Activated naive CD4-positive, alpha-beta T cell treated with anti-CD3 and anti-CD28 coated beads for 36 hours (primary cell): ENCODE measurements at regions not wholly inside any gene's neighbourhood (a gene's known extent, or its start where the extent isn't known, plus 50 kb on each side); places are given as distances from the start of the nearest gene placed in this dataset.
"Not testable (repeated sequence)": the region's sequence is repeated elsewhere in the genome, so short reads cannot be mapped to it uniquely, and the experiment has no call there.

Experiments
- CTCF ChIA-PET: fragments of 350-600 bp; sonication (Branson Sonifier 250); formaldehyde crosslinking; loops from one replicate; lab custom pipeline; 2021; ENCODE audit warnings: antibody characterized with exemption; lab: Charles Lee
- DNase-seq: peaks from one replicate; pipeline ENCODE4 v3.0.0-alpha.2; 2020
- H3K27ac Mint-ChIP-seq: one replicate; pipeline ENCODE4 v1.8.0; 2021; ENCODE audit warnings: mild to moderate bottlenecking, mixed read lengths
- H3K27me3 Mint-ChIP-seq: one replicate; pipeline ENCODE4 v1.8.0; 2021; ENCODE audit warnings: low read depth, mixed read lengths
- H3K36me3 Mint-ChIP-seq: one replicate; pipeline ENCODE4 v1.8.0; 2021; ENCODE audit warnings: low read depth, mixed read lengths
- H3K4me1 Mint-ChIP-seq: one replicate; pipeline ENCODE4 v1.8.0; 2021; ENCODE audit warnings: low read depth, mixed read lengths
- H3K4me3 Mint-ChIP-seq: one replicate; pipeline ENCODE4 v1.8.0; 2021; ENCODE audit warnings: mild to moderate bottlenecking, moderate library complexity, mixed read lengths
- H3K9me3 Mint-ChIP-seq: one replicate; pipeline ENCODE4 v1.8.0; 2021; ENCODE audit warnings: mixed read lengths
- intact Hi-C: fragments of 100-400 bp; cut with micrococcal nuclease; formaldehyde crosslinking; loops from one replicate; pipeline ENCODE4 v1.15.1; 2023

DNA sequence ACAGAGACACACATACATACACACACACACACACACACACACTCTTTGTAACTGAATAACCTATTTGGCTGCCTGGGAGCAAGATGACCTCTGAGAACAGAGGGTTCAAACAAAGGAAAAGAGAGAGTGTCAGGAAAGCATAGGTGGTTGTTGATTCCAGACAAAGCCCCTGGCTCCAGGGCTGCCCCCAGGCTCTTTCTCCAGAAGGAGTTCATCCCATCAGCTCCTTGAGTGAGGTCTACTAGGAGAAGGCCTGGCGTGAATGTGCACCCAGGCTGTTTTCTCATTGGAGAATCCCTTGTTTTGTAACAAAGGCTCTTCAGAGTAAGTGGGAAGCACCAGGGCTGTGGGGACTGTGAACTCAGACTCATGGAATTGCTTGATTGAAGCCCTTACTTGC lies 151.9 kb downstream of the EMP1 start:
- no peak for DNase-seq
- Mint-ChIP-seq H3K36me3 (no peaks in the 10 kb centered on the region), H3K4me1 (peaks cover 6% of the 10 kb centered on the region), H3K27ac (no peak overlapping the region), H3K4me3 (no peak overlapping the region), H3K27me3 (peaks cover 22% of the 10 kb centered on the region), H3K9me3 (no peaks in the 10 kb centered on the region)
- CTCF ChIA-PET = interaction anchor here (1.0 to 1.8 kb wide), 2 partner anchors 14 to 21 kb away, joined by 3 to 6 read pairs; no protein-coding TSS in a partner anchor
- intact Hi-C loops = loop anchor here (5.0 kb wide), 1 partner anchor 91 kb away; no protein-coding TSS in a partner anchor

DNA sequence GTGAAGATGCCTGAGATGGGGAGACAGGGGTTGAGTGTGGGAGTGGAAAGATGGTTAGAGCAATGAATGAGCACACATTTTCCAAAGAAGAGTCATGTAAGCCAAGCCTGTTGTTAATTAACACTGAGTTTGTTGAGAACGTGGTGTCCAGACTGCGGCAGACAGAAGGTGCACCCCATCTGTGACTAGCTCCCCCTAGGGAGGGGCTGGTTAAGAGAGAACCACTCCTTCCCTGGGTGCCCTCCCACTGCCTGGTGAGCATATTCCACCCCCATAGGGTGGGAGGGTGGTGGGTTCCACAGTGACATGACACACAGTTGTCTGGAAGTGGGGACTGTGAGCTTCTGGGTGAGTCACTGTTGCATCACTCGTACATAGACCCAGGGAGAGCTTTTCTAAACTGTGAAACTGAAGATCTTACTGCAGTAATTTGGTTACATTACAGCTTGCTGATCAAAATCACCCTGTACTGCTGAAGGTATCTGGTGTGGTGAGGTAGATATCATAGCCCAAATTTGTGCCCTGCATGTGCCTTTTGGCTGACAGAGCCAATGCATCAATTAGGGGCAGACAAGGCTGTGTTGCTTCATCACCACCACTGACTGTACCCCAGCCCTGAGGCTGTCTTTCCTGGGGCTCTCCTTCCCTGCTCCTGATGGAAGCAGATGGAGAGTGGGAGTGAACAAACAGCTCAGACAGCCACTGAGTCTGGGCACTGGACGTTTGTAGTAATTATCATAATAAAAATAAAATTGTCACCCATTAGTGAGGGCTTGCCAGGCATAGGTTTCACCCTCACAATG lies 150.9 kb downstream of the EMP1 start:
- H3K36me3 Mint-ChIP-seq = no peaks in the 10 kb centered on the region
- CTCF ChIA-PET = interaction anchor here (0.9 to 1.8 kb wide), 3 partner anchors 15 to 190 kb away, joined by 3 to 6 read pairs (median 3); no protein-coding TSS in a partner anchor
- H3K4me1 Mint-ChIP-seq = peaks cover 6% of the 10 kb centered on the region
- intact Hi-C loops = loop anchor here (2.0 to 5.0 kb wide), 2 partner anchors 90 to 247 kb away; no protein-coding TSS in a partner anchor
- no peak overlapping the region for H3K4me3 Mint-ChIP-seq
- H3K27me3 Mint-ChIP-seq = peaks cover 15% of the 10 kb centered on the region
- H3K9me3 Mint-ChIP-seq = no peaks in the 10 kb centered on the region
- H3K27ac Mint-ChIP-seq = peak overlapping the region; percentile 36
- DNase-seq = peak; percentile 68

DNA sequence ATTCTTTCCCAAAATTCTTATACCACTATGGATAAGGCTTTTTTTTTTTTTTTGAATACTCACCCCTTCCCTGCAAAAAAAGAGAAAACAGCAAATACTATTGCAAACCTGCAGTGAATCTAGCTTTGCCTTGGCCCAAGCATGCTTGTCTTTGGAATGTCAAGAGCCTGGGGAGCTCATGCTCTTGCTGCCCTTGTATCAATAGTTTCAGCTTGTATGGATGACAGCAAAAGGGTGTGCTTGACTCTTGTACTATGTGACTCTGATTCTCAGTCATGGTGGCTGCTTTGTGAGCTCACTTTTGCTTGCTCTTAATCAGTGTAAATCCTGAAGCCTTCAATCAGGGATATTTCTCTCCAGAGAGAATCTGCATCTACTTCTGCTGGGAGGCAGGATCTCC lies 149.2 kb downstream of the EMP1 start:
- H3K36me3 Mint-ChIP-seq = no peaks in the 10 kb centered on the region
- intact Hi-C loops = loop anchor here (2.0 to 5.0 kb wide), 2 partner anchors 88 to 245 kb away; no protein-coding TSS in a partner anchor
- no peak overlapping the region for H3K27ac Mint-ChIP-seq
- H3K27me3 Mint-ChIP-seq = peaks cover 18% of the 10 kb centered on the region
- no peak overlapping the region for H3K4me3 Mint-ChIP-seq
- H3K9me3 Mint-ChIP-seq = no peaks in the 10 kb centered on the region
- peaks cover 6% of the 10 kb centered on the region for H3K4me1 Mint-ChIP-seq
- CTCF ChIA-PET = interaction anchor here (1.5 kb wide), 1 partner anchor 90 kb away, joined by 7 read pairs; no protein-coding TSS in a partner anchor
- no peak for DNase-seq

DNA sequence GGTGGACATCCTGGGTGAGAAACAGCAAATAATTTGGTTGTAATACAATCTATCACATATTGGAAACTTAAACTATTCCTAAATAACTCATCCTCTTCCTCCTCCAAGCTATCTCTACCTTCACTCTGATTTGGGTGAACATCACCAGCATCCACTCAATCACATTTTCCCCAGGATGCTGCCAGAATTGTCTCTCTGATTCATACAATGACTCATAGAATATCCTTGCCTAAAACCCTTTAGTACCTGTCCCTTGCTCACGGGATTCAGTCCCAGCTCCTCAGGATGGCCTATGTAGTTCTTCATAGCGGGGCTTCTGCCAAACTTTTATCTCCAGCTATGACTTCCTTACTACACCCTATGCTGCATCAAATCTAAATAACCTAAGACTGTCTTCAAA lies 146.8 kb downstream of the EMP1 start:
- no peak for DNase-seq
- intact Hi-C loops = no loop called here
- Mint-ChIP-seq H3K36me3 (no peaks in the 10 kb centered on the region), H3K4me1 (peaks cover 6% of the 10 kb centered on the region), H3K4me3 (no peak overlapping the region), H3K27me3 (peaks cover 13% of the 10 kb centered on the region), H3K9me3 (no peaks in the 10 kb centered on the region), H3K27ac (no peak overlapping the region)
- CTCF ChIA-PET = no interaction called here

DNA sequence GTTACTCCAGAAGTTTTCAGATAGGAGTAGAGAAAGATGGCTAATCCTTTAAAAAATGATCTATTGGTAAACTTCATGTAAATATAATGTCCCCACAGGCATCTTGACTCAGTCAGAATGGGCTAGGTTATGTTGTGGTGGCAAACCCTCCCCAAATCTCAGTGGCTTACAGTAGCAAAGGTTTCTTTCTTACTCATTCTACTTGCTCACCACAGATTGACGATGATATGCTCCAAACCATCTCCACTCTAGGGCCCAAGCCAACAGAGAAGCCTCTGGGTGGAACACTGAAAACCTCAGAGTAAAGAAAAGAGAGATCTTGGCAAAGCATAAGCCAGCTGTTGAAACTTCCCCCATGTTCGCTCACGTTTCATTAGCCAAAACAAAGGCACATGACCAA lies 146.4 kb downstream of the EMP1 start:
- no peaks in the 10 kb centered on the region for H3K9me3 Mint-ChIP-seq
- H3K36me3 Mint-ChIP-seq = no peaks in the 10 kb centered on the region
- intact Hi-C loops = no loop called here
- no peak overlapping the region for H3K27ac Mint-ChIP-seq
- CTCF ChIA-PET = no interaction called here
- DNase-seq = peak; percentile 9
- peaks cover 13% of the 10 kb centered on the region for H3K27me3 Mint-ChIP-seq
- no peak overlapping the region for H3K4me3 Mint-ChIP-seq
- peaks cover 6% of the 10 kb centered on the region for H3K4me1 Mint-ChIP-seq

DNA sequence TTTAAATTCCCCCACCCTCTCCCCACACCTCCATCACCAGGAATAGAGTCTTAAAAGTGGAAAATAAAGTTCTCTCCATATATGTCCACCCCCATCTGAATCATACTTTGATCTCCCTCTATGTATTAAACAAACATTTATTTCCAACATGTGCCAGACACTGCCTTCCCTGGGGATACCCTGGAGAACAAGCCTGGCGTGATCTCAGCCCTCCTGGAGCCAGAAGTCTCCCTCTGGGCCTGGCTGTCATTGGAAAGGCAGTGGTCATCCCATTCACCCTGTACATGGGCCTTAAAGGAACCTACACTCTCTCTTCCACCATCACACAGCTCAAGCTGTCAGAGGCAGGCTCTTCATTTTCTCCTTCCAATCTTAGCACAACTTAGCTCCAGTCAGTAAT lies 143.6 kb downstream of the EMP1 start:
- Mint-ChIP-seq H3K4me1 (no peaks in the 10 kb centered on the region), H3K27ac (no peak overlapping the region), H3K4me3 (no peak overlapping the region), H3K36me3 (no peaks in the 10 kb centered on the region), H3K27me3 (peaks cover 10% of the 10 kb centered on the region), H3K9me3 (no peaks in the 10 kb centered on the region)
- no peak for DNase-seq
- intact Hi-C loops = no loop called here
- CTCF ChIA-PET = no interaction called here

DNA sequence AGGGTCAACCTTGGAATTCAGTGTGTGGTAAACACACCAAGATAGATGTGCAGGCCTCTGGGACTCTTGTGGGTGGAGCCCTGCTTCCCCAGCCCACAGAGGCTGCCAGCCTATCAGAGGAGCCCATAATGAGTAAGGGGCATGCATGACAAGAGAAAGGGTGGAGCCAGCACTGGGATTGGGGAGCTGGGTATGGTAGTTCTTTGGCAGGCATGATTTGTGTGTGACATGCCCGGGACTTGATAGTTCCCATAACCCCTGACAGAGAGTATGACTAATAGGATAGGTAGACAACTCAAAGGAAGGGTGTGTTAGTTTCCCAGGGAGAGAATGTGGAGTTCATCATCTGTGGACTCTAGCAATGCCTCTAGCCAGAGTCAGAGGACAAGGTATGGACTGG lies 143.0 kb downstream of the EMP1 start:
- peaks cover 10% of the 10 kb centered on the region for H3K27me3 Mint-ChIP-seq
- CTCF ChIA-PET = no interaction called here
- intact Hi-C loops = no loop called here
- DNase-seq = no peak
- H3K27ac Mint-ChIP-seq = no peak overlapping the region
- no peaks in the 10 kb centered on the region for H3K36me3 Mint-ChIP-seq
- no peaks in the 10 kb centered on the region for H3K9me3 Mint-ChIP-seq
- H3K4me1 Mint-ChIP-seq = no peaks in the 10 kb centered on the region
- no peak overlapping the region for H3K4me3 Mint-ChIP-seq

DNA sequence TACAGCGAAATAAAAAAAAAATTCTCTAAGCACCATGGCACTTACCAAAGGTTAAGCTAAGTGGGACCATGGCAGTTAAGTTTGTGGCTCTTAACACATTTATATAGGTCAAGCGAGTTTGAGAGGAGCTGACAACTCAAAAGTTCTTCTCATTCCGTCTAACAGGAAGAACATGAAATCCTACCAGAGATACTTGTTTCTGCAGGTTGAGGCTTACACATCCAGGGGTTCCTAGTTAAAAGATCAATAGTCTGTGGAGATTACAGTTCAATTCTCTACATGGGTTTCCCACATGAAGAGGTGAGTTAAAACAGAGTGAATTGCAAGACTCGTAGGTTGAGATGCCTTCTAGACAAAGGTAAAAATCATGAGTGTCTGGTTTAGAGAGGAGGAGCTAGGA lies 142.6 kb downstream of the EMP1 start:
- no peaks in the 10 kb centered on the region for H3K9me3 Mint-ChIP-seq
- H3K4me3 Mint-ChIP-seq = no peak overlapping the region
- intact Hi-C loops = no loop called here
- CTCF ChIA-PET = interaction anchor here (0.7 kb wide), 1 partner anchor 33 kb away, joined by 3 read pairs; no protein-coding TSS in a partner anchor
- no peak for DNase-seq
- H3K4me1 Mint-ChIP-seq = no peaks in the 10 kb centered on the region
- H3K27ac Mint-ChIP-seq = no peak overlapping the region
- H3K36me3 Mint-ChIP-seq = no peaks in the 10 kb centered on the region
- H3K27me3 Mint-ChIP-seq = peaks cover 10% of the 10 kb centered on the region

DNA sequence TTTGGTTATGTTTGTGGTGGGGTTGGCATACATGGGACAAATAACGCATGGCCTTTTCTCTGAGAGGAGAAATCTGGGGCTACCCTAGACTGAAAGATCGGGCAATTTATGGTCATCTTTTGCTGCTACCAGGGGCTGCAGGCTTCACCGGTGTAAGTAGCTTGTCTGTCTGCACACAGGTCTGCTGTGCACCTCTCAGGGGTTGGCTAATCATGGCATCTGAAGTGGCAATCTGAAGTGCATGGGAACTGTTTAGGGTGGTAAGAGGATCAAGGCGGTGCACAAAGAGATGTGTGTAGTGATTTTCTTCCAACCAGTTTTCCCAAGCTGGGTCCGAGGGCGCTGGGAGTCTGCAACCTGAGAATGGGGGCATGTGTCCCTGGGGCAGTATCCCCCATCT lies 141.3 kb downstream of the EMP1 start:
- DNase-seq = no peak
- no peaks in the 10 kb centered on the region for H3K4me1 Mint-ChIP-seq
- intact Hi-C loops = no loop called here
- CTCF ChIA-PET = interaction anchor here (1.0 kb wide), 1 partner anchor 11 kb away, joined by 3 read pairs; no protein-coding TSS in a partner anchor
- H3K4me3 Mint-ChIP-seq = no peak overlapping the region
- H3K36me3 Mint-ChIP-seq = no peaks in the 10 kb centered on the region
- H3K27ac Mint-ChIP-seq = no peak overlapping the region
- H3K9me3 Mint-ChIP-seq = no peaks in the 10 kb centered on the region
- peaks cover 10% of the 10 kb centered on the region for H3K27me3 Mint-ChIP-seq

DNA sequence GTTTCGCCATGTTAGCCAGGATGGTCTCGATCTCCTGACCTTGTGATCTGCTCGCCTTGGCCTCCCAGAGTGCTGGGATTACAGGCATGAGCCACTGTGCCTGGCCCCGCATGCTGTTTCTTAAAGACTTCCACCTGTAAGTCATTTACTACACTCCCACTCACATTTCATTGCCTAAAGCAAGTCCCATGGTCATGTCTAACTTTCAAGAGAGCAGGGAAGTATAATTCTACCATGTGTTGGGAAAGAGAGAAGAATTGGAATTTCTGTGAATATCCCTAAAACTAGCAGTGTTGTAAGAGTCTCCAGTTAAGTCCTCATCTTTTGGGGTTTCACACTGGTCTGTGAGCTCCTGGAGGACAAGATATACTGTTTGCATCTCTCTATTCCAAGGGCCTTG lies 139.7 kb downstream of the EMP1 start:
- H3K9me3 Mint-ChIP-seq = peaks cover 2% of the 10 kb centered on the region
- CTCF ChIA-PET = no interaction called here
- H3K27me3 Mint-ChIP-seq = peaks cover 7% of the 10 kb centered on the region
- H3K36me3 Mint-ChIP-seq = no peaks in the 10 kb centered on the region
- intact Hi-C loops = no loop called here
- H3K4me3 Mint-ChIP-seq = no peak overlapping the region
- H3K27ac Mint-ChIP-seq = no peak overlapping the region
- H3K4me1 Mint-ChIP-seq = no peaks in the 10 kb centered on the region
- DNase-seq = no peak

DNA sequence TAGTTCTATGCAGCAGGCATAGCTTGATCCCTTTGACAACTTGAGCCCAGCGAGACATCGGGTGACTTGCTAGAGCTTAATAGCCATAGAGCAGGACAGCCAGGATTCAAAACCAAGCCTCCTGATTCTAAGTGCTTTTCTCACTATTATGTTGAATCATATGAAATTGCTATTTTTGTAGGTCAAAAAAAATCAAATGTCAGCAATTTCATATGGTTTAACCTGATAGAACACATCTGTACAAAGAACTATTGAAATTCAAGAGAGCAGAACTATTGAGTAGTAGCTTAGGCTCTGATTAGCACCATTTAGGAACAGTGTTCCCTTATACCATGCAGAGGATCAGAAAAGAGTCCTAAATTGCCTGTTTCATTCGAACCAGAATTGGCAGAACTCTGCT lies 132.0 kb downstream of the EMP1 start:
- CTCF ChIA-PET = interaction anchor here (0.7 to 1.2 kb wide), 2 partner anchors 72 to 366 kb away, joined by 3 read pairs; no protein-coding TSS in a partner anchor

DNA sequence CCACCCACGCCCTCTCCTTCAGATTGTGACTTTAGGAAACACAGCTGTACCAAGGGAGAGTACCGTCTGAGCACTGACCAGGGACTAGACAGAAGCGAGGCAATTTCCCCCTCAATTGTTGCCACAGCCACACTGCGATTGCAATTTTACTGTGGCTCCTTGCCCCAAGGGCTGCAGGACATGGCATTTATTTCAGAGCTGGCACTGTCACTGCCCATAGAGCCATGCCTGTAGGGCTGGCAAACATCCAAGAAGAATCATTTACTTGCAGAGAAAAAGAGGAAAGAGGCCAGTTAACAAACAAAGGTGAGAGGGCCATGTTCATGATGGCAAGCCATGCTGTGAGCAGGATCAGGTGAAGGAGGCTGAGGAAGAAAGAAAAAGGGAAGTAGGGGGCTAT lies 129.6 kb downstream of the EMP1 start:
- no peaks in the 10 kb centered on the region for H3K4me1 Mint-ChIP-seq
- H3K27ac Mint-ChIP-seq = no peak overlapping the region
- CTCF ChIA-PET = interaction anchor here (1.3 kb wide), 1 partner anchor 11 kb away, joined by 3 read pairs; no protein-coding TSS in a partner anchor
- H3K36me3 Mint-ChIP-seq = no peaks in the 10 kb centered on the region
- peaks cover 10% of the 10 kb centered on the region for H3K27me3 Mint-ChIP-seq
- DNase-seq = no peak
- H3K9me3 Mint-ChIP-seq = no peaks in the 10 kb centered on the region
- H3K4me3 Mint-ChIP-seq = no peak overlapping the region
- intact Hi-C loops = no loop called here

More for the DNA sequence above, 132.0 kb downstream of the EMP1 start:
- Mint-ChIP-seq H3K36me3 (no peaks in the 10 kb centered on the region), H3K9me3 (peaks cover 2% of the 10 kb centered on the region), H3K4me1 (no peaks in the 10 kb centered on the region), H3K27ac (no peak overlapping the region), H3K4me3 (no peak overlapping the region), H3K27me3 (peaks cover 10% of the 10 kb centered on the region)
- intact Hi-C loops = no loop called here
- DNase-seq = no peak

DNA sequence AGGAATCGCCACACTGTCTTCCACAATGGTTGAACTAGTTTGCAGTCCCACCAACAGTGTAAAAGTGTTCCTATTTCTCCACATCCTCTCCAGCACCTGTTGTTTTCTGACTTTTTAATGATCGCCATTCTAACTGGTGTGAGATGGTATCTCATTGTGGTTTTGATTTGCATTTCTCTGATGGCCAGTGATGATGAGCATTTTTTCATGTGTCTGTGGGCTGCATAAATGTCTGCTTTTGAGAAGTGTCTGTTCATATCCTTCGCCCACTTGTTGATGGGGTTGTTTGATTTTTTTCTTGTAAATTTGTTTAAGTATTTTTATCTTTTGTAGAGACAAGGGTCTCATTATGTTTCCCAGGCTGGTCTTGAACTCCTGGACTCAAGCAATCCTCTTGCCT lies 128.5 kb downstream of the EMP1 start:
- intact Hi-C loops, H3K4me3 Mint-ChIP-seq, CTCF ChIA-PET: not testable (repeated sequence)

More for the DNA sequence above, 128.5 kb downstream of the EMP1 start:
- not testable (repeated sequence) for DNase-seq, H3K9me3 Mint-ChIP-seq, H3K27me3 Mint-ChIP-seq, H3K27ac Mint-ChIP-seq, H3K4me1 Mint-ChIP-seq, H3K36me3 Mint-ChIP-seq
